HG03159 (cell line): ENCODE measurements at regions not wholly inside any gene's neighbourhood (a gene's known extent, or its start where the extent isn't known, plus 50 kb on each side); places are given as distances from the start of the nearest gene placed in this dataset.
"Not testable (repeated sequence)": the region's sequence is repeated elsewhere in the genome, so short reads cannot be mapped to it uniquely, and the experiment has no call there.

ENCODE experiments used
- ATAC-seq: cut with Tn5 transposase; IDR thresholded peaks from one replicate; pipeline ENCODE4 v1.9.1; 2021; ENCODE audit warnings: mild to moderate bottlenecking, moderate library complexity; ENCODE audit not compliant: unreplicated experiment

DNA sequence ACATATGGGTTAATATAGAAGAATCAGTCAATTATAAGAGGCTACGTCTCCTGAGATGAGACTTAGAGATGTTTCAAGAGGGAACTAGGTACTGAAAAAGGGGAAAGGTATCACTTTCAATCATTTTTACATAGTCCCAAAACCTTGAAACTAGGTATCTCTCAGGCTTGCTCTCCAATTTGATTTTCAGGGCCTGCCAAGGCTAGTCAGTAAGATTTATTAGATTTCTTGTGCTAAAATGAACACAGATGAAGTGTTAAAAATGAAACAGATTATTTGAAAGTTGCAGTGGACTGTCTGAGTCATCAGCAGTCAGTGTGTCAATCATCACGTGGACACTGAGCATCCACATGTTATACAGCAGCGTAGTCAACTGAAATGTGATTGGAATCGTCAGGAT lies 591.1 kb downstream of the DTWD2 start:
- ATAC-seq: peak; percentile 56

DNA sequence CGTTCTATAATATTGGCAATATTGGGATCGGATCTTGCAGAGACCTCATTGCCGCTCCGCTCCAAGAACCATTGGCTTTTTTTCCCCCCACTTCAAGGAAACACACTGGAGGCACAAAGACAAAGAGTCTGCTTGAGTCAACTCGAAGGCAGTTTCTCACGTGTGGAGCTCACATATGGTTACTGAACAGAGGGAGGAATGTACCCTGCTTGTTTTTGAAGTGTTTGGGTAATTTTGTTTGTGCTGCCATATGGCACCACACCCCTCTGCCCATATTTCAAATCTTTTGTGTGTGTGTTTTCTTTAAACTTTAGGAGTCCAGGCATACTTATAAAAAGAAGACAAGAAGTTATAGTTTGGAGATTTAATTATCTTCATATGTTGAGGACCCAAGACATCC lies 595.9 kb downstream of the DTWD2 start:
- ATAC-seq: no peak

DNA sequence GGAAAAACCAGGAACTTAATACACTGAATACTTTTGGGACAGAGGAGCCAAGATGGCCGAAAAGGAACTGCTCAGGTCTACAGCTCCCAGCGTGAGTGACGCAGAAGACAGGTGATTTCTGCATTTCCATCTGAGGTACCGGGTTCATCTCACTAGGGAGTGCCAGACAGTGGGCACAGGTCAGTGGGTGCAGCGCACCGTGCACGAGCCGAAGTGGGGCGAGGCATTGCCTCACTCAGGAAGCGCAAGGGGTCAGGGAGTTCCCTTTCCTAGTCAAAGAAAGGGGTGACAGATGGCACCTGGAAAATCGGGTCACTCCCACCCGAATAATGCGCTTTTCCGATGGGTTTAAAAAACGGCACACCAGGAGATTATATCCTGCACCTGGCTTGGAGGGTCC lies 605.4 kb downstream of the DTWD2 start:
- ATAC-seq: not testable (repeated sequence)

DNA sequence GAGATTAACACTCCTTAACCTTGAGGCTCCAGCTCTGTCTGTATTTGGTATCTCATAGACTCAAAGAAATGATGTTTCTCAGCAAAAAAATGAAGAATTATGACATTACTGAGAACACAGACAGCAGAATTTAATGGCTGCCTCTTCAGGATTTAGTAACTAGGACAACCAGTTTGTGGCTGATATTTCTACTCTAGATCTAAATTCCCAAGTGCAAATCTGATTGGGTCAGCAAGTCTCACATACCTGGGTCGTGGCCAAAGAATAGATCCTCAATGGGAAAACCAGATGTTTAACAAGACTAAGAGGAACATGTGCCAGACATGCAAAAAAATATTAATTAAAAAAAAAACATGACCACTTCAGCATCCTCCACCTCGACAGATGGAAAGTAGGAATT lies 608.9 kb downstream of the DTWD2 start:
- ATAC-seq: no peak

DNA sequence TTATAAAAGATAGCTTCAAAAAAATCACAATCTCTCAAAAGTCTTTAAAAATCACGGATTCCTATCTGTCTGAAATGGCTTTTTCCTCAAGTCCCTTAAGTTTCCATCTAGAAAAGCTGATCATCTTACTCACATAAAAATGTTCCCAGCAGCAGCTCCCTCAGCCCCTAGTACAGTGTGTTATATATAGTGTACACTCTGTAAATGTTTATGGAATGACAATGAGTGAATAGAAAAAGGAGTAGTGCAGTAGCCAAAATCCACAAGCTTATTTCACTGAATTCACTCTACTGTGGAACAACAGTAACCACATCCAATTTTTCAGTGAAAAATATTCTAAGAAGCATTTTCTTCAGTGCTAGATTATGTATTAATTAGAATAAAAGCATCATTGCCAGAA lies 609.4 kb downstream of the DTWD2 start:
- ATAC-seq: no peak

DNA sequence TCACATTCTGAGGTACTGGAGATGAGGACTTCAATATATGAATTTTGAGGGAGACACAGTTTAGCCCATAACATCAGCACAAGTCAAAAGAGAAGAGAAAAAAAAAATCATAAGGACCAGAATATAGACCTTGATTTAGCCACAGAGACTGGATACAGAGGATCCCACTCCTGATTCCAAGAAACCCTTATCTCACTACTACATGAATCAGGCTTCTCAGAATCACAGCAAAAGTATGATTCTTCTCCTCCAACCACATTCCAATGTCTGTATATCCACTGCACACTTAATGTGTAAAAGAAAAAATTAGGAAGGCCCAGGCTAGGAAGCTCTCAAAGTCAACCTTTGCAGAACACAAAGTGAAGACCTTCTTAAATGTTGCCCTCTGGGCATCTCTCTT lies 610.9 kb downstream of the DTWD2 start:
- ATAC-seq: no peak

DNA sequence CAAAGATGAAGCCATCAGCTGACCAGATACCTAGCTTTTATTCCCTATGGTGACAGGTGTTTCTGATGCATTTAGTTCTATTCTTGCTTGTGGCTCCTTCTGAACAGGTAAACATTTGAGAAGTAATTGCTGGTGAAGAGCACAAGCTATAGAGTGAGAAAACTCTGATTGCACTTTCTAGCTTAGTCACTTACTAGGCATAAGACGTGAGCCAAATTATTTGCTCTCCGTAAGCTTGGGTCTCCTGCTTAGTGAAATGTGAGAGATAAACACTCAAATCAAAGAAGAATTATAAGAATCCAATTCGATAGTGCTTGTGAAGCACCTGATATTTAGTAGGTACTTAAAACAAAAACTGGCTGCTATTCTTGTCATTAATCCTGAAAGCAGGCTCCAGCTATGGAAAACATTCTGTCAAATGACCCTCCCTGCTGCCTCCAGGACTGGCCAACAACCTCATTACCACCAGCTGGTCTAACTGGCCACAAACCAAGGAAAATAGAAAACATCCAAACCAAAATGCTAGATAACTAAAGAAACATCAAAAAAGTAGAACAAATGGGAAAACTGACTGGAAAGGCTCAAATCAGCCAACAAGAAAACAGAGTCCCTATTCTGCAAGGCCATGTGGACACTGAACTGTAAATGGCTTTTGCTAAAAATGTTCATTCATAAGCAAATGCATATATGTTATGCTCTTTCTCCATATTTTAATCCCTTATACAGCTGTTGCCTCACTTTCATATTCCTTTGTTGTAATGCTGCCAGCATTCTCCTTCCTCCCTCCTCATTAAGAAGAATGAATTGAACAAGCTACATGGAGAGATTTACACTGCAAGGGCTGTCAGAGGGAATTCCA lies 616.1 kb downstream of the DTWD2 start:
- ATAC-seq: no peak

DNA sequence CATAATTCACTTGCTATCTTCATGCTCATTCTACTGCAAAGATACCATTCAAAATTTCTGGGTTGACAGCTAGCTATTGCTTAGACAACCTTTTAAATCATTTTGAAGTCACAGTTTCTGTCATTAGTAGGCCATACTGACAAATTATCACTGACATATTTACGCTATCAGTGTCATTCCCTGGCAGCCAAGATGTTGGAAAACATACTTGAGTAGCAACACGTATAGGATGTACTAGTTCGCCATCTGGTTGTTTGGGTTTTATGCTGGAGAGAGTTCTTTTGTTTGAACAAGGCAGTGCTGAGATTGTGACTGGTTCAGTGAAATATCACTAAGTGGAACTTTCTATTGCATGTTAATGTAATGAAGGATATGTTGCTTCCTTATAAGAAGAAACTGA lies 621.9 kb downstream of the DTWD2 start:
- no peak for ATAC-seq

DNA sequence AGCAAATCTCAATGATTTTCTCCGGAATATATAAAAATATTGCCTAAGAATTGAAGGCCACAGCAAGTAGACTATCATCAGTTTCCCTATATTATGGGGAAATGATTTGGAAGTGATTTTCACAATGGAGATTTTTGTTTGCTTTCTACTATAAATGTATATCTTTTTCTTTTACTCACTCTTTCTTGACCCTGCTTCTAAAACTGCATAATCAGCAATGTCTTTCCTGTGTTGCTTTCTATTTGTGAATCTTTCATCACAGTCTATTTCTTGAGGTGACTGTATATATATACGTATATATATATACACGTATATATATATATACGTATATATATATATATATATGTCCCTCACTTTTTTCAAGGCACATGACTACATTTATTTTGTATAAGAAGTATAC lies 622.6 kb downstream of the DTWD2 start:
- no peak for ATAC-seq

DNA sequence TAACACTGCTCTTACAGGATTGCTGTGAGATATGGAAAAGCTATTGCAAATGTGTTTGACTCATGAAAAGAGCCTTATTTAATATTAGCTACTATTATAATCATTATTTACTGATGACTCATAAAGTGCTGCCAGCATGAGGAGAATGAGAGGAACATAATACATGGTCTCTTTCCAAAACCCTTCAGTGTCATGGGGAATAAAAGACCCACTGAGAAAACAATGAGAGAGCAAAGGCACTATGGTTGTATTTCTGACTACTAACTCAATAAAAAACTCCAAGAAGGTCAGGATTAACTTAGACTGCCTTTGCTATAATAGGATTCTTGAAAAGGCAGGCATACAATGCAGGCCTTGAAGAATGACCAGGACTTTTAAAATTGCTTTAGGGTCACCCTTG lies 633.5 kb downstream of the DTWD2 start:
- no peak for ATAC-seq

DNA sequence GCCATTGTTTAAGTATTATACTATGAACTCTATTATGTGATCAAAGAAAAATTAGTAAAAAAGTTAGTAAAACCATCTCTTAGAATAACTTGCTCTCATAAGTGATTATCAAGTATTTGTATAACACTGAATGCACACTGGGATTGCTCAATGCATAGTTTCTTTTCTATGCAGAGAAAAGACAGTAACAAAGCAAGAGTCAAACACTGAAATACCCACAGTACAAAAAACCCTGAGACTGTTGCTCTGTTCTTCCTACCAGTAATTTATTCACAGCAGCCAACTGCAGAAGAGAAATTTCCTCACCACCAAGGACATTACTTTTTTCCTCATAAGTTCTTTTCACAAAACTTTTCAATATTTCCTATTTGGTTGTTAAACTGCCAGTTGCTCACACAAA lies 634.4 kb downstream of the DTWD2 start:
- ATAC-seq: no peak

DNA sequence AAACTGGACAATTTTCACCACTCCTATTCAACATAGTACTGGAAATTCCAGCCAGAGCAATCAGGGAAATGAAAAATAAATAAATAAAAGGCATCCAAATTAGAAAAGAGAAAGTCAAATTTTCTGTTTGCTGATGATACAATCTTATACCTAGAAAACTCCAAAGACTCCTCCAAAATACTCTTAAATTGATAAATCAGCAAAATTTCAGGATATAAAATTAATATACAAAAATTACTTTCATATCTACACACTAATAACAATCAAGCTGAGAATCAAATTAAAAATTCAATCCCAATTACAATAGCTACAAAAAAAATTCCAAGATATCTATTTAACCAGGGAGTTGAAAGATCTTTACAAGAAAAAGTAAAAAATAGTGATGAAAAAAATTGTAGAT lies 651.9 kb downstream of the DTWD2 start:
- no peak for ATAC-seq

DNA sequence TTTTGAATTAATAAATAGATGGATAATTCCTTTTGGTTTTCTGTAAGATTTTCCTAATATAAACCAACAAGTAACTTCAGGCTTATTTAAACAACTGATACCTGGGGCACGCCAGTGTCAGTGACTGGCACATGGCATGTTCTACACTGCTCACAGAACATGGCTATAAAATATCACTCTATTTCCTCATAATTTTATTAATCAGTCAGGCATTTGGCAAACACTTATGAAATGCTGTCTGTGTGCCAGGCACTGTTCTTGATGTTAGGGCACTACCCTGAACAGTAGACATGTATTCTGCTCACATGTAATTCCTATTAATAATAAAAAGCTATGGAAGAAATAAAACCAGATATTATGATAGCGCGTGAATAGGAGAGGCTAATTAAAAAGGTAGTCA lies 661.0 kb downstream of the DTWD2 start:
- ATAC-seq: no peak

DNA sequence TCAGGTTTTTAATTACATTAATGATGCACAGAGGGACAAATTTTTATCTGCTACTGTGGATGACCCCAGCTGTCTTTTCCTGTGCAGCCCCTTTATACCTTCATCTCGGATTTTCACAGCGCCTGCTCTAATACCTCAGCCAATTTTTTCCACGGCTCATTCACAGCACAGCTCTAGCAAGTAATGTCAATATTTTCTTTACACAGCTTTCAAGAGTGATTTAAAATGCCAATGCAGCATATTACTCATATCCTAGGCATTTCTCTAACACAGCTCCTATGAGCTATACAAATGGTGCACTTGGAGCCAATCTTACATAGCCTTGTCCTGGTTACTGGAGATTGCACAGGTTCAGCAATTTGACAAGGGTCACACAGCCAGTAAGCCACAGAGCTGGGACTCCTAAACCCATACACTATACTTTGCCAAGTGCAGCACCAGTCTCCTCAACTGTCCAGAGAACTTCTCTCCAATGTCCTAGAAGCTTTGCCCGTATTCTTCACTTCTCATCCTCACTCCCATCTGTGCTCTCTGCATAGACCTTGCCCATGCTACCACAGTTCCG lies 661.8 kb downstream of the DTWD2 start:
- ATAC-seq: no peak

DNA sequence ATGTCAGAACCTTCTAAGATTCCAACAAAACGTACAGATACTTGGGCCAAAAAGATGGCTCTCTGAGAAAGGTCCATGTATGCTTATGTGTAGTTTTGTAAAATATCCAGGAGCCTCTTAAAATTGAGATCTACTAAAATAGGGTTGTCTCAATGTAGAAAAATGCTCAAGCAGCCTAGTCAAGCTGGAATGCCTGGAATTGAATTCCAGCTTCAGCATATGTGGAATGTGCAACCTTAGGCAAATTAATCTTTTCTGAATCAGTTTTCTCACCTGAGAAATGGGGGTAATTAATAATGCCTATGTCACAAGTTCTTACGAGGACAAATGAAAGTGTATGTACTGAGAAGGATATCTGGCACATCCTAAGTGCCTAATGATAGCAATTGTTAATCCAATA lies 662.4 kb downstream of the DTWD2 start:
- no peak for ATAC-seq

DNA sequence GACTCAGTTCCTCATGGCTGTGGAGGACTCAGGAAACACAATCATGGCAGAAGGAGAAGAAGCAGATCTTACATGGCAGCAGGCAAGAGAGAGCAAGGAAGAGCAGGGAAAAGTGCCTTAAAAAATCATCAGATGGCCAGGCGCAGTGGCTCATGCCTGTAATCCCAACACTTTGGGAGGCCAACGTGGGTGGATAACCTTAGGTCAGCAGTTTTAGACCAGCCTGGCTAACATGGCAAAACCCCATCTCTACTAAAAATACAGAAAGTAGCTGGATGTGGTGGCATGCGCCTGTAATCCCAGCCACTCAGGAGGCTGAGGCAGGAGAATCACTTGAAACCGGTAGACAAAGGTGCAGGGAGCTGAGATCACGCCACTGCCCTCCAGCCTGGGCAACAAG lies 664.6 kb downstream of the DTWD2 start:
- not testable (repeated sequence) for ATAC-seq

DNA sequence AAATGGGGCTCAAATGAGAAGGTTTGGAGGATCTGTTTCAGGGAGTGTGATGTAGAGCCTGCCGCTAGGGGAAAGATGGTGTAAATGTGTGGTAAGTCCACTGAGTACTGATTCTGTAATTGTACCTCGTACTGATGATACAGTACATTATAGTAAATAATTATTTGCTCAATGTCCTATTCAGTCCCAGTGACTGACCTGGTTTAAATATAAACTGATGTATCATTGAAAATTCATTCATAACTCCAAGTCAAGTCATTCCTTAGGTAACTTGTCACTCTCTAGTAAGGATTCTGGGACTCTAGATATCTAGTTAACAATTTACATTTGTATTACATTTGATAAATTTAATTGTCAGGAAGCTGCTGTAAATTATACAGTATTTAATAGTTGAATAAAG lies 667.3 kb downstream of the DTWD2 start:
- no peak for ATAC-seq

DNA sequence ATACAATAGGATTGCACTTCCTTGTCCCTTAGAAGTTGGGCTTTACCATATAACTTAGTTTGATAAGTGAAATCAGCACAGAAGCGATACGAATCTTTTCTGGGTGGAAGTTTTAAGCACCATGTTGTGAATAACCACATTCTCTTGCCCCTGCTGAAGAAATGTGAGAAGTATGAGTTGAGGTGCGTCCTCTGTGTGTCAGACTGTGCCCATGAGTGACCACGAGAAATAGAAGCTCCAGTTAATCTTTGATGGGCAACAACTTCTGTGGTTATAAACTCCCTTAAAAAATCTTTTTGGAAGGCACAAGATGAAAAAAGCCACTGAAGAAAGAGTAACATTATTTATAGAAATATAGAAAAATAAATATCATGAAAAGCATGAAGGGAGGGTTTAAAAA lies 668.2 kb downstream of the DTWD2 start:
- no peak for ATAC-seq

DNA sequence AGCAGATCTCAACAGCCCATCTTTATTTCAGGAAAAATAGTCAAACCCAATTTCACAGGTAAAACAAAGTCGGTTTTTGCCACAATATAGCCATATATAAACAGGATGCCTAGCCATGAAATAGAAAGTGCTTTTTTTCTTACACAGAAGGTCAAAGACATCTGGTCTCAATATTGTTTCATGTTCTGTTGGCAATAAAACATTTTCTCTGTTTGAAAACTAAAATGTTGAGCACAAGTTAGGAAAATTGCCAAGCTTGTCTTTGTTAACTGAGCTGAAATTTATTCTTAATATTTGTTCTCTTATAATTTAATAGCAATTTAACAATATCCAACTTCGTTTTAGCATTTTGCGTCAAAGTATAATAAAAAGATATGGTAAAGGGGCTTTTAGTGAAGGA lies 673.4 kb downstream of the DTWD2 start:
- no peak for ATAC-seq

DNA sequence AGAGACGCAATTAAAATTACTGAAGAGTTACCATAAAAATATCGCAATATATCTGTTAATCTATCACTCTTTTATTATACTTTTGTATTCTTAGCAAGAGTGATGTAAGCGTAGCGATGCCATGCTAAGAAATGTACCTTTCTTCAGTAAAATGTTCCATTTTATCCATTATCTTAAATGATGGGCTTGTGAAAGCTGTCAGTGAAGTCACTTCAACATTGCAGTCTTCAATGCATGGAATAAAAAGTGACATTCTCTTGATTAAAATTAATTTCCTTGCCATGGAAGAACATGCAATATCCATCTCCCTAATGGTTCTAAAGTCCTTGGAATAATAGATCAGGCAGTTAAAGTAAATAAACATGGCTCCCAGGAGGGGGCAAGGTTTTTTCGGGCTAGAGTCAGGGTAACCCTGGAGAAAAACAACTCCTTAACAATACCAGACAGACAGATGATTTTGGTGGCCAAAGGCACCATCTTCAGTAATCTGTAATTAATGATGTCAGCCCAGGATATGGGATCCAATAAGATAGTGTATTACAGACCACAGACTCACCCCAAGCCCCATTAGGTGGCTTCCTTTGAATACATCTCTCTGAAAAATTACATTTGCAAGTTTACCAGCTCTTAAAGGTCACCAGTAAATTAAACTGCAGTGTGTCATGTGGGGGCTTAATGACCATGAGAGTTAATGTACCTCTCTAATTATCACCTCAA lies 677.1 kb downstream of the DTWD2 start:
- ATAC-seq: no peak

DNA sequence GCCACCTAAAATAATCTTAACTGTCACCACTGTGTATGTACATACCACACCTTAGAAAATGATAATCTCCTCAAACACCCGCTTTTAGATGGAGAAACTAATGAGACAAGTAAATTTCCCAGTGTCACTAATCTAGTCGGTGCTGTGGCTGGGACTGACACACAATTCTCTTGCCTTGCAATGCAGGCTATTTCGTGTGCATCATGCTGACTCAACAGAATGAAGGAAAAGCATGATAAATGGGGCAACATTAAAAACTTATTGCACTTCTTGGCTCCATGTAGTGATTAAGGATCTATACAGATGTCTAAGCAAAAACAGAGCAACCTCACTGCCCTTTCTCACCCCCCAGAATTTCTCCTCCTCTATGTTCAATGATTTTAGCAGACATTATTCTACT lies 677.9 kb downstream of the DTWD2 start:
- no peak for ATAC-seq

DNA sequence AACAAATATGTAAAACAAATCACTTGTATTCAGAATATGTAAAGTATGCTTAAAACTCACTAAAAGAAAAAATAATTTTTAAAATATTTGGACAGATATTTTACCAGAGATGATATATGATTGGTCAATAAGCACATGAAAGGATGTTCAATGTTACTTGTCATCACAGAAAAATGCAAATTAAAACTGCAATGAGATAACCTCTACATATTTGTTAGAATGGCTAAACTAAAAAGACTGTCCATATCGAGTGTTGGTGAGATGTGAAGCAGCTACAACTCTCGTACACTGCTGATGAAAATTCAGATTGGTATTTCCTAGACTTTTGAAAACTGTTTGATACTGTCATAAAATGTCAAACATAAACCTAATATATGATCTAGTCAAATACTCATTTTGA lies 685.1 kb downstream of the DTWD2 start:
- no peak for ATAC-seq
